Activated naive CD4-positive, alpha-beta T cell treated with anti-CD3 and anti-CD28 coated beads for 36 hours (primary cell): ENCODE measurements at regions not wholly inside any gene's neighbourhood (a gene's known extent, or its start where the extent isn't known, plus 50 kb on each side); places are given as distances from the start of the nearest gene placed in this dataset.

ENCODE experiments used
- CTCF ChIA-PET: fragments of 350-600 bp; sonication (Branson Sonifier 250); formaldehyde crosslinking; loops from one replicate; lab custom pipeline; 2021; ENCODE audit warnings: antibody characterized with exemption; lab: Charles Lee
- DNase-seq: peaks from one replicate; pipeline ENCODE4 v3.0.0-alpha.2; 2020
- H3K27ac Mint-ChIP-seq: one replicate; pipeline ENCODE4 v1.8.0; 2021; ENCODE audit warnings: mild to moderate bottlenecking, mixed read lengths
- H3K27me3 Mint-ChIP-seq: one replicate; pipeline ENCODE4 v1.8.0; 2021; ENCODE audit warnings: low read depth, mixed read lengths
- H3K36me3 Mint-ChIP-seq: one replicate; pipeline ENCODE4 v1.8.0; 2021; ENCODE audit warnings: low read depth, mixed read lengths
- H3K4me1 Mint-ChIP-seq: one replicate; pipeline ENCODE4 v1.8.0; 2021; ENCODE audit warnings: low read depth, mixed read lengths
- H3K4me3 Mint-ChIP-seq: one replicate; pipeline ENCODE4 v1.8.0; 2021; ENCODE audit warnings: mild to moderate bottlenecking, moderate library complexity, mixed read lengths
- H3K9me3 Mint-ChIP-seq: one replicate; pipeline ENCODE4 v1.8.0; 2021; ENCODE audit warnings: mixed read lengths
- intact Hi-C: fragments of 100-400 bp; cut with micrococcal nuclease; formaldehyde crosslinking; loops from one replicate; pipeline ENCODE4 v1.15.1; 2023

DNA sequence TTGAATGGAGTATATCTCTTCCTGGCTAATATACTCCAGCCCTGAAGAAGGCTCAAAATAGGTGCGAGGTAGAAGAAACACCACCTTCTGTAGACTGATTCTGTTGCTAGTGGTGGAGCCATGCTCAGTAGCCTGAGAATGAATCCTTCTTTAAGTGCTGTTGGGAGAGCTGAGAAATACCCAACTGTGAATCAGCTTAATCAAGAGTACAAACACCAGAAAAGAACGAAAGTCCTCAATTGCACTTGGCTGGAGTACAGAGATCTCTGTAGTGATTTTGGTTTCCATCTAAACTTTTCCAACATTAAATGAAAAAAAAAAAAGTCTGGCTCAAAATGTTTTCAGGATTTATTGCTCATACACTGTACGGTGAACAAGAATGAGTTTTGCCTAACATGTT, 619.1 kb downstream of the METTL15 start:
- H3K27me3 Mint-ChIP-seq, result no peaks in the 10 kb centered on the region
- no peak overlapping the region for H3K27ac Mint-ChIP-seq
- H3K4me3 Mint-ChIP-seq, result no peak overlapping the region
- CTCF ChIA-PET, result no interaction called here
- DNase-seq, result no peak
- no peaks in the 10 kb centered on the region for H3K36me3 Mint-ChIP-seq
- intact Hi-C loops, result no loop called here
- peaks cover 5% of the 10 kb centered on the region for H3K9me3 Mint-ChIP-seq
- H3K4me1 Mint-ChIP-seq, result no peaks in the 10 kb centered on the region

- DNase-seq, result no peak
- H3K27me3 Mint-ChIP-seq, result no peaks in the 10 kb centered on the region
- no peaks in the 10 kb centered on the region for H3K4me1 Mint-ChIP-seq
- H3K27ac Mint-ChIP-seq, result no peak overlapping the region
- no peaks in the 10 kb centered on the region for H3K36me3 Mint-ChIP-seq
- H3K4me3 Mint-ChIP-seq, result no peak overlapping the region
- H3K9me3 Mint-ChIP-seq, result peaks cover 5% of the 10 kb centered on the region
- intact Hi-C loops, result no loop called here
- CTCF ChIA-PET, result no interaction called here
These were observed 618.2 kb downstream of the METTL15 start for GRCh38 chr11:28726432-28726831.

GRCh38 chr11:28715726-28716125, 607.5 kb downstream of the METTL15 start:
- Mint-ChIP-seq H3K4me3 (no peak overlapping the region), H3K4me1 (no peaks in the 10 kb centered on the region), H3K36me3 (no peaks in the 10 kb centered on the region), H3K9me3 (peaks cover 3% of the 10 kb centered on the region), H3K27ac (no peak overlapping the region), H3K27me3 (no peaks in the 10 kb centered on the region)
- intact Hi-C loops, result no loop called here
- DNase-seq, result no peak
- CTCF ChIA-PET, result no interaction called here

GRCh38 chr11:28713850-28714249, 605.7 kb downstream of the METTL15 start:
- Mint-ChIP-seq H3K27me3 (no peaks in the 10 kb centered on the region), H3K4me3 (no peak overlapping the region), H3K27ac (no peak overlapping the region), H3K4me1 (no peaks in the 10 kb centered on the region), H3K9me3 (peaks cover 3% of the 10 kb centered on the region), H3K36me3 (no peaks in the 10 kb centered on the region)
- DNase-seq, result no peak
- CTCF ChIA-PET, result no interaction called here
- intact Hi-C loops, result no loop called here

- Mint-ChIP-seq H3K4me1 (no peaks in the 10 kb centered on the region), H3K27ac (no peak overlapping the region), H3K36me3 (no peaks in the 10 kb centered on the region), H3K4me3 (no peak overlapping the region), H3K9me3 (peaks cover 2% of the 10 kb centered on the region), H3K27me3 (no peaks in the 10 kb centered on the region)
- DNase-seq, result no peak
- intact Hi-C loops, result no loop called here
- CTCF ChIA-PET, result no interaction called here
These were observed 599.9 kb downstream of the METTL15 start for GRCh38 chr11:28708075-28708474.

GRCh38 chr11:28704801-28705200, 596.6 kb downstream of the METTL15 start:
- Mint-ChIP-seq H3K36me3 (no peaks in the 10 kb centered on the region), H3K27ac (no peak overlapping the region), H3K9me3 (no peaks in the 10 kb centered on the region), H3K4me1 (no peaks in the 10 kb centered on the region), H3K27me3 (no peaks in the 10 kb centered on the region), H3K4me3 (no peak overlapping the region)
- DNase-seq, result no peak
- CTCF ChIA-PET, result no interaction called here
- intact Hi-C loops, result no loop called here

DNA sequence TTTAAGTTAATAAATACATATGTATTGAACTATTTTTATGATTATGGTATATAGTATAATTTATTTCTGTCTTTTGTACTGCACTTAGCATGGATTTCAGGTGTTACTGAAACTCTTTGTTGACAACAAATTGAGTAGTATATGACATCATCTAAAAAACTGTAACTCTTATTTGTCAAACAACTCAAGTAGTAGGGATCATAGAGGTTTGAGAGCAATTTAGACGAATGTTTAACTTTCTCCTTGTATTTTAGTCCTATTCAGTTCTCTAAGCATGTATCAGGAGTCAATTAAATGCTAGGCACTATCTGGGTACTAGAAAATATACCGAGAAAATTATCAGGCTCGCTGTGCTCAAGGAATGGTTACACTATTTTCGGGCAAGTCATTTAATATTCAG, 595.2 kb downstream of the METTL15 start:
- no peak for DNase-seq
- H3K27me3 Mint-ChIP-seq, result no peaks in the 10 kb centered on the region
- no peaks in the 10 kb centered on the region for H3K9me3 Mint-ChIP-seq
- no peak overlapping the region for H3K27ac Mint-ChIP-seq
- CTCF ChIA-PET, result no interaction called here
- H3K4me3 Mint-ChIP-seq, result no peak overlapping the region
- intact Hi-C loops, result no loop called here
- H3K36me3 Mint-ChIP-seq, result no peaks in the 10 kb centered on the region
- no peaks in the 10 kb centered on the region for H3K4me1 Mint-ChIP-seq

- no peak overlapping the region for H3K27ac Mint-ChIP-seq
- H3K4me1 Mint-ChIP-seq, result no peaks in the 10 kb centered on the region
- intact Hi-C loops, result no loop called here
- H3K4me3 Mint-ChIP-seq, result no peak overlapping the region
- H3K36me3 Mint-ChIP-seq, result no peaks in the 10 kb centered on the region
- H3K27me3 Mint-ChIP-seq, result no peaks in the 10 kb centered on the region
- H3K9me3 Mint-ChIP-seq, result no peaks in the 10 kb centered on the region
- CTCF ChIA-PET, result no interaction called here
- DNase-seq, result no peak
These were observed 594.7 kb downstream of the METTL15 start for GRCh38 chr11:28702871-28703270.

DNA sequence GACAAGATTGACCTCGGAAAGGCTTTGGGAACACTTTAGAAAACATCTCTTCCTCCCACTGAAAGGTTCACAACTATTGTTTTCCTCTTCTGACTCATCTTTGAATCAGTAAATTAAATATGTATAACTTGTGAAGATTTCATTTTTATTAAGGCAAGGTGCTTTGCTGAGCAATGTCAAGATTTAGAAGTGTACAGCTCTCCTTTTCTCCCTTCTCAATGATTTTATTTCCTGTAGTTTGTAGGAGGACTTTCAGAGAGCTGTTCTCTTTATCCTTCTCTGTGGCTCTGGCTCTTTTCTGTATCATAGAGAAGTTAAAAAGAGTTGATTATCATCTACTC, 594.2 kb downstream of the METTL15 start:
- CTCF ChIA-PET, result no interaction called here
- Mint-ChIP-seq H3K27ac (no peak overlapping the region), H3K4me1 (no peaks in the 10 kb centered on the region), H3K4me3 (no peak overlapping the region), H3K9me3 (peaks cover 1% of the 10 kb centered on the region), H3K36me3 (no peaks in the 10 kb centered on the region), H3K27me3 (no peaks in the 10 kb centered on the region)
- intact Hi-C loops, result no loop called here
- no peak for DNase-seq

GRCh38 chr11:28701760-28702449, 593.7 kb downstream of the METTL15 start:
- intact Hi-C loops, result no loop called here
- no peaks in the 10 kb centered on the region for H3K36me3 Mint-ChIP-seq
- peaks cover 2% of the 10 kb centered on the region for H3K9me3 Mint-ChIP-seq
- no peaks in the 10 kb centered on the region for H3K27me3 Mint-ChIP-seq
- H3K4me1 Mint-ChIP-seq, result no peaks in the 10 kb centered on the region
- CTCF ChIA-PET, result no interaction called here
- no peak overlapping the region for H3K27ac Mint-ChIP-seq
- no peak for DNase-seq
- H3K4me3 Mint-ChIP-seq, result no peak overlapping the region

DNA sequence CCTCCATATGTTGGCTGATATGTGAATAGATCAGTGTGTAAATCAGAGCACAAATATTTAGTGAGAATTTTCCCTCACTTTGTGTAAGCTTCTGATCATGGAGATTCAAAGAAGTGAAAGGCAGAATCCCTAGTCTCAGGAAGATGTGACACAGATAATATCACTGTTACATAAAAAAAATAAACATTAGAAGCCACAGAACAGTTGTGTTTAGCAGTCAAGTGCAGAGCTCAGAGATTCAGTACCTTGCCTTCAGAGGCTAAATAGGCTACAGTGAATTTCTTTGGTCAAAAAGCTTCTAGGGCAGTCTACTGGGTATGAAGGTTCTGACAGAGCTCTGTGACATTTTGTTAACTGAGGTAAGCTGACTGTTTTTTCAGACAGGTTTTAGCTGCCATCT, 591.5 kb downstream of the METTL15 start:
- no peak overlapping the region for H3K4me3 Mint-ChIP-seq
- H3K27me3 Mint-ChIP-seq, result no peaks in the 10 kb centered on the region
- intact Hi-C loops, result no loop called here
- peaks cover 2% of the 10 kb centered on the region for H3K9me3 Mint-ChIP-seq
- no peaks in the 10 kb centered on the region for H3K4me1 Mint-ChIP-seq
- H3K27ac Mint-ChIP-seq, result no peak overlapping the region
- CTCF ChIA-PET, result interaction anchor here (1.0 kb wide), 1 partner anchor 10 kb away, joined by 4 read pairs; no protein-coding TSS in a partner anchor
- no peak for DNase-seq
- H3K36me3 Mint-ChIP-seq, result no peaks in the 10 kb centered on the region

DNA sequence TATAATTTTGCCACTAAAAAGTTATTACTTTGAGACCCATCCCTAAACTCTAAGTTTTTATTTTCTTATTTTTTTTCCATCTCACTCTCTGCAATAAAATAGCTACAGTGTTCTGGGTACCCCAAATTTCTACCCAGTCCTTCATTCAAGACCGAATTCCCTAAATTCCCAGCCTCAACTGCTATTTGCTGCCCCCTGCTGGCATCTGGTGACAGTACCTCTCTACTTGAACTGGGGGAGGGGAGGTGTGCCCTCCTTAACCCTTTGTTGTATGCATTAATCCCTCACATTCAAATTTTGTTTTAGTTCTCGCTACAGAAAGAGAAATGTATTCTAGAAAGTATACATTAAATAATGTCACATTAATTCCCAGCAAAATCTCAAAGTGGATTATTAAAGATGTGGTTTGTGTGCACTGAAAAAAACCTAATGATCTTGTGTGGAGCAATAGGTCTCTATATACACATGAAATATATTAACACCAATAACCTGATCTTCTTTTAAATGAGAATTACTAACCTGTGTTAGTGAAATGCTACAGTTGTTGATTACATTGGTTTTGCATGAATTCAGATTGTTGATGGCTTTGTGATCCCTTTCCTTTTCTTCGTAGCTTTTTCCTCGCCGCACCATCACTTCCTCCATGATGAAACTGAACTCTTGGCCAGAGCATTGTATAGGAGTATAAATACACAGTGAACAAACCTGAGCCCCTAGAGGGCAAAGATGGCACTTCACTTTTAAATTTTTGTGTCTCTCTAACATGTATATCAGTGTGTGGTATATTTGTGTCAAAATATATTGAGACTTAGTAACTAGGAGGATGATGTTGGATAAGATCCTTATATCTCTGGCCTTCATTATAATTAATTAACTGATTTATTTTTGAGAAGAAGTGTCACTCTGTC, 590.0 kb downstream of the METTL15 start:
- peak; percentile 48 for DNase-seq

GRCh38 chr11:28696591-28696990, 588.4 kb downstream of the METTL15 start:
- peaks cover 2% of the 10 kb centered on the region for H3K9me3 Mint-ChIP-seq
- no peak overlapping the region for H3K4me3 Mint-ChIP-seq
- no peaks in the 10 kb centered on the region for H3K4me1 Mint-ChIP-seq
- no peak for DNase-seq
- H3K27ac Mint-ChIP-seq, result no peak overlapping the region
- H3K36me3 Mint-ChIP-seq, result no peaks in the 10 kb centered on the region
- no peaks in the 10 kb centered on the region for H3K27me3 Mint-ChIP-seq
- CTCF ChIA-PET, result interaction anchor here (0.7 to 1.1 kb wide), 2 partner anchors 18 to 310 kb away, joined by 3 to 4 read pairs; no protein-coding TSS in a partner anchor
- intact Hi-C loops, result no loop called here

More for the DNA sequence above, 590.0 kb downstream of the METTL15 start:
- intact Hi-C loops, result loop anchor here (1.0 kb wide), 1 partner anchor 999 kb away; no protein-coding TSS in a partner anchor
- H3K27ac Mint-ChIP-seq, result no peak overlapping the region
- CTCF ChIA-PET, result interaction anchor here (0.5 to 0.6 kb wide), 2 partner anchors 483 to 1002 kb away, joined by 3 to 4 read pairs; no protein-coding TSS in a partner anchor
- H3K4me3 Mint-ChIP-seq, result no peak overlapping the region
- H3K27me3 Mint-ChIP-seq, result no peaks in the 10 kb centered on the region
- no peaks in the 10 kb centered on the region for H3K36me3 Mint-ChIP-seq
- no peaks in the 10 kb centered on the region for H3K4me1 Mint-ChIP-seq
- peaks cover 2% of the 10 kb centered on the region for H3K9me3 Mint-ChIP-seq
